Ovary (tissue), 3 donors: ENCODE measurements at regions not wholly inside any gene's neighbourhood (a gene's known extent, or its start where the extent isn't known, plus 50 kb on each side); places are given as distances from the start of the nearest gene placed in this dataset.
"Not testable (repeated sequence)": the region's sequence is repeated elsewhere in the genome, so short reads cannot be mapped to it uniquely, and the experiment has no call there.

ENCODE experiments used
- CTCF ChIP-seq, 3 donors: fragments of 450-650 bp in 2 of 3; fragments of 200-600 bp in 1 of 3; IDR thresholded peaks; one replicate each; pipeline versions ENCODE4 v1.5.1 to v1.8.0; 2016 to 2022; ENCODE audit warnings: antibody characterized with exemption in 3 of 3, mild to moderate bottlenecking in 1 of 3
- EP300 ChIP-seq: sonication (generic); formaldehyde crosslinking; IDR thresholded peaks from one replicate; pipeline ENCODE4 v1.6.1; 2017; ENCODE audit warnings: antibody characterized with exemption
- POLR2A ChIP-seq: fragments of 450-650 bp; IDR thresholded peaks from one replicate; pipeline ENCODE4 v1.6.1; 2017; ENCODE audit warnings: antibody characterized with exemption, mild to moderate bottlenecking, moderate library complexity
- donor health status: DM: no; HTN: no; CAD: no.

GRCh38 chr20:48119389-48119788 is 334.1 kb upstream of the SULF2 start:
- not testable (repeated sequence) for TF ChIP-seq POLR2A; CTCF (IDR thresholded peaks at IDR 0.05); EP300
